Cardiac fibroblast (primary cell): ENCODE measurements at regions not wholly inside any gene's neighbourhood (a gene's known extent, or its start where the extent isn't known, plus 50 kb on each side); places are given as distances from the start of the nearest gene placed in this dataset.

Experiments used
- DNase-seq, 2 donors: peaks; one replicate each; pipeline versions ENCODE4 v3.0.0 to v3.0.0-alpha.2; 2010; ENCODE audit warnings: low read depth in 2 of 2
- H3K4me3 ChIP-seq, 2 donors: replicated peaks in 1 of 2; 1 replicate in 1 of 2; 2 replicates in 1 of 2; pipeline ENCODE4 v1.5.1; 2011; ENCODE audit warnings: low read depth in 2 of 2, low read length in 2 of 2, mild to moderate bottlenecking in 2 of 2, moderate library complexity in 1 of 2
- TF ChIP-seq, protein P1 (sequence below): IDR thresholded peaks from one replicate; pipeline ENCODE4 v1.5.1; 2011; ENCODE audit warnings: low read depth, mild to moderate bottlenecking, low read length, inconsistent platforms

DNA sequence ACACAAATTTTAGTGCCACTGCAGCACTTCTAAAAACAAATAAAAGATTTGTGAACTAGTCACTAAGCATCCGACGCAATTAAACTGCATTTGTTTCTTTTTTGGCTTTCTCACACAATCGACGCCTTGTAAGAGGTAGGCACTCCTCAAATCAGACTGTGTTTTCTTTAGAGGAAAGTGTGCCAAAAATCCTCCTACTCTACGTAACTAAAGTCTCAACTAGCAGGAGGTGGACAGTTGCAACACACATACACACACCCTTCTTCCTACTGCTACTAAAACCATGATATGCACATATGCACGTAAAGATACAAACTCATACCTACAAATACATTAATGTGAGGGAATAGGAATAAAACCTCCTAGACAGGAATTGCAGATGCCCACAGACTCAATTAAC lies 844.7 kb upstream of the SOX9 start:
- TF ChIP-seq, protein P1, sequence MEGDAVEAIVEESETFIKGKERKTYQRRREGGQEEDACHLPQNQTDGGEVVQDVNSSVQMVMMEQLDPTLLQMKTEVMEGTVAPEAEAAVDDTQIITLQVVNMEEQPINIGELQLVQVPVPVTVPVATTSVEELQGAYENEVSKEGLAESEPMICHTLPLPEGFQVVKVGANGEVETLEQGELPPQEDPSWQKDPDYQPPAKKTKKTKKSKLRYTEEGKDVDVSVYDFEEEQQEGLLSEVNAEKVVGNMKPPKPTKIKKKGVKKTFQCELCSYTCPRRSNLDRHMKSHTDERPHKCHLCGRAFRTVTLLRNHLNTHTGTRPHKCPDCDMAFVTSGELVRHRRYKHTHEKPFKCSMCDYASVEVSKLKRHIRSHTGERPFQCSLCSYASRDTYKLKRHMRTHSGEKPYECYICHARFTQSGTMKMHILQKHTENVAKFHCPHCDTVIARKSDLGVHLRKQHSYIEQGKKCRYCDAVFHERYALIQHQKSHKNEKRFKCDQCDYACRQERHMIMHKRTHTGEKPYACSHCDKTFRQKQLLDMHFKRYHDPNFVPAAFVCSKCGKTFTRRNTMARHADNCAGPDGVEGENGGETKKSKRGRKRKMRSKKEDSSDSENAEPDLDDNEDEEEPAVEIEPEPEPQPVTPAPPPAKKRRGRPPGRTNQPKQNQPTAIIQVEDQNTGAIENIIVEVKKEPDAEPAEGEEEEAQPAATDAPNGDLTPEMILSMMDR, result no peak
- H3K4me3 ChIP-seq, result no peak overlapping the region
- DNase-seq, result no peak

DNA sequence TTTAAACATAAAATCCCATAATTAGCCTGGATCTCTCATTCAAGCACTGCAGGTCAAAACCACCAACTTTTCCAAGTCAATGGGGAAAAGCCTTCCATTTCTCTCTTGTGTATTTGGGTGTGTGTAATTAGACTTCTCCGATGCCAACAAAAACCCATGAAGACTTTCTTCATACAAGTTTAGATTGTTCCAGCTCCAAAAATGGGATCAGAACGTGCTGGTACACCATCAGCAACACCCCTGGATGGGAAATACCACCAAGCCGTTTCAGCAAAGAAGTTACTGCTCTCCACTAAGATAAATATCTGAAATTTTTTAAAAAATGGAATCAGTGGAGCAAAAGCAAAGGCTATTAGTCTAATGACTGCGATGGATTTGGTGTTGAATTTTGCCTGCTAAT lies 837.3 kb upstream of the SOX9 start:
- TF ChIP-seq, protein P1, result no peak
- H3K4me3 ChIP-seq, result no peak overlapping the region
- DNase-seq, result no peak

DNA sequence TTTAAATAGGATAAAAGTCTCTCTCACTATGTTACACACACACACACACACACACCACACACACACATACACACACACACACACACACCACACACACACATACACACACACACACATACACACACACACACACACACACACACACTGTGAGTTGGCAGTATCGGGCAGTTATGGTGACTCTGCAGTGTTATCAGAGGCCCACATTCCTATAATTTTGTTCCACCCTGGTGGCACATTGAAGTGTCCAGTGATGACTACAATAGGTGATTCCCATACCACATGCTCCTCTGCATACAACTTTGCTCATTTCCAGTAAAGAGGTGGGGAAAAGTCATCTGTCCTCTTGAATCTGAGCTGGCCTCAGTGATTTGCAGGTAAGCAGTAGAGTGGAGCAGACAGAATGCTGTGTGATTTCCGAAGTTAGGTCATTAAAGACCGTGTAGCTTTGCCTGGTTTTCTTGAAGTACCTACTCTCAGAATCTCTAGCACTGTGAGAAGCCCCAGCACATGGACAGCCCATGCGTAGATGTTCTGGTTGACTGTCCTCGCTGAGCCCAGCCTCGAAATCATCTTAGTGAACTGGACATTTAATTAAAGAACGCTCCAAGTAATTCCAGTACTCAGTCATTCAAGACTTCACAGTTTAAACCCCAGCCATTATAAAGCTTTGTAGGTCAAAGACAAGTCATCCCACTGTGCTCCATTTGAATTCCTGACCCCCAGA lies 836.6 kb upstream of the SOX9 start:
- TF ChIP-seq, protein P1, result no peak
- no peak overlapping the region for H3K4me3 ChIP-seq
- DNase-seq, result no peak

DNA sequence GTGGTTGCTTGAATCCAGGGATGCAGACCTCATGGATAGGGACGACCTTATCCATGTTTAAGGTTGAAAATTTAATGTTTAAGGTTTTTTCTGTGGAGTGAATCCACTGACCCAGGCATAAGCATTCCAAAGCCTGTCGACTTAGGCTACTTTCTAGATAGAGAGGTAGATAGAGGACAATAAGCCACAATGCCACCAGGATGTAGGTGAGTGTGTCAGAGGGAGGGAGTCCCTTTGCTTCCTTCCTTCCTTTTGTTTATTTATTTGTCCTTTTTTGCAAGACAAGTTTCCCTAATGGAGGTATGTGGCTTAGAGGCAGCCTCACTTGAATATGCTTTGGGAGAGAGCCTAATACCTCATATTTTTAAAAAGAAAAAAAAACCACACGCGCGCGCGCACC lies 834.2 kb upstream of the SOX9 start:
- no peak overlapping the region for H3K4me3 ChIP-seq
- TF ChIP-seq, protein P1, result no peak
- no peak for DNase-seq

DNA sequence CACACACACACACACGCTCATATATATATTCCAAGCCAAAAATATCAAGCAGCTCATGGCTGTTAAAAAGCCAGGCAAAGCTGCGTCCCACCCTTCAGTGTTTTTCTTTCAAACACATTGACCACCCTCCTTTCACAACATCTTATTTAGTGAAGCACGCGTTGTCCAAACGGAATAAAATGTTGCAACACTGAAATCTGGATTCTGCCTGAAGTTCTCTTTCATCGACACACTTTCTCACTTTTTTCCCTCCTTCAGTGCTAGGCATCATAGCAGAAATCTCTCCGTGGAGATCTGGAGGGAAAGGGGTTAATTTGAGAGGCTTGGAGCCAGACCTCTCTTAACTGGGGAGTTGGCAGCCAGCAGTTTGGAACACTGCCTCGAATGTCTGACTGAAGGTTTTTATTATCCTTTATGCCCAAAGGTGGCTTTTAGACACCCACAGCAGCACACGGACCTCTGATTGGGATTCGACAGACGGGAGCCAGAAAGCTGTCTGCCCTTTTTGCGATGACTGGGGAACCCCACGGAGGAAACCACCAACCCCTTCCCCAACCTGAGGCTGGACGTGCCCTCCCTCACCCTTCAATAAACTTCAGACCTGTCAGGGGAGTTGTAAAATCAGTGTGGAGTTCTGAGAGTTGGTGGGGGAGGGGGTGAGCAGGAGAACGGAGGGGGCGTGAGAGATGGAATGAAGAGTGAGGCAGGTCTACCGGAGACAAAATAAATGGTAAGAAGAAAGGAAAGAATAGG lies 833.6 kb upstream of the SOX9 start:
- H3K4me3 ChIP-seq, result no peak overlapping the region
- TF ChIP-seq, protein P1, result no peak
- no peak for DNase-seq

DNA sequence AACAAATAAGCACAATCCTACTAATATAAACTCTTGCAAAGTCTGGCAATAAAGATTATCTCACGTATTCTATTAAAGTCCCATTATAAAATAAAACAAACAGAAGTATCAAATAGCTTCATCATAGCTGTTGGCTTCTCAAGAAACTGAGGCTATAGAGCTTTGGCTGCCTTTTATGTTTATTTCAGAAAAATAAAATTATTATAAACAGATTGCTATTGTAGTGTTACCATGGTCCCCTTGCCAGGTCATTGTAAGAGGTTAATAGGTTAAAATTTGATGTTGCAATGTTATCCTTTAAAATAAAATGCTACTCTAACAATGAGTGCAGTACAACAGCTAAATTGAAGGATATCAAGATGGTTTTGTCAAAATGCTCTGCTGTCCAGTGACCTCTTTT lies 828.8 kb upstream of the SOX9 start:
- DNase-seq, result no peak
- H3K4me3 ChIP-seq, result no peak overlapping the region
- TF ChIP-seq, protein P1, result no peak

DNA sequence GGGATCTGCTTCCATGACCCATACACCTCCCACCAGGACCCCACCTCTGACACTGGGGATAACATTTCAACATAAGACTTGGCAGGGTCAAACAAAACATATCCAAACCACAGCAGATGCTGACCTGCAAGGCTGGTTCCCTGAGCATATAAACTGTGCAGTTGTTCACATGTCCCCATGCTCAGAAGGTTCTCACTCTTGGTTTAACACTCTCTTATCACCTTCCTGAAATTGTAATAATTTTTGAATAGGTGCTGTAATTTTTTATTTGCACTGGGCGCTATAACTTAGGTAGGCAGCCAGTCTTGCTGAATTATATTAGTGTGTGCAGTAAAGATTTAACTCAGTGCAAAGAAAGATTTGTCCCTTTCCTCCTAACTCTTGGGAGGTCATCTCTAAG lies 824.8 kb upstream of the SOX9 start:
- TF ChIP-seq, protein P1, result no peak
- no peak overlapping the region for H3K4me3 ChIP-seq
- DNase-seq, result no peak
